SK-N-SH treated with all-trans-retinoic acid at 6 μM for 48 hours (cell line): ENCODE measurements at regions not wholly inside any gene's neighbourhood (a gene's known extent, or its start where the extent isn't known, plus 50 kb on each side); places are given as distances from the start of the nearest gene placed in this dataset.

Experiments used
- ATAC-seq: fragments of 200-7000 bp; cut with Tn5 transposase; 3 replicates; pipeline ENCODE4 v1.9.1; 2020; ENCODE audit warnings: mild to moderate bottlenecking, moderate library complexity
- ARNTL ChIP-seq: fragments of 450-650 bp; formaldehyde crosslinking; IDR thresholded peaks from 2 replicates; pipeline ENCODE4 v1.5.0; 2020; ENCODE audit warnings: low read depth, mild to moderate bottlenecking, moderate library complexity, borderline replicate concordance
- BACH2 ChIP-seq: fragments of 250-450 bp; sonication (Bioruptor Pico); IDR thresholded peaks from 2 replicates; pipeline ENCODE4 v1.9.0; 2021; ENCODE audit warnings: mild to moderate bottlenecking, borderline replicate concordance
- CSDC2 ChIP-seq: fragments of 250-450 bp; sonication (Bioruptor Pico); IDR thresholded peaks from 2 replicates; pipeline ENCODE4 v1.5.0; 2020; ENCODE audit warnings: mild to moderate bottlenecking, moderate library complexity
- ESRRG ChIP-seq: fragments of 250-450 bp; sonication (Bioruptor Pico); IDR thresholded peaks from 2 replicates; pipeline ENCODE4 v1.6.1; 2021; ENCODE audit warnings: mild to moderate bottlenecking
- GLIS3 ChIP-seq: fragments of 250-450 bp; sonication (Bioruptor Pico); IDR thresholded peaks from 2 replicates; pipeline ENCODE4 v1.5.0; 2020; ENCODE audit warnings: mild to moderate bottlenecking, moderate library complexity
- ISL1 ChIP-seq: fragments of 250-450 bp; sonication (Bioruptor Pico); IDR thresholded peaks from 2 replicates; pipeline ENCODE4 v2.1.2; 2022; ENCODE audit warnings: mild to moderate bottlenecking, moderate library complexity
- OSR1 ChIP-seq: fragments of 250-450 bp; sonication (Bioruptor Pico); IDR thresholded peaks from 2 replicates; pipeline ENCODE4 v1.8.0; 2022; ENCODE audit warnings: moderate library complexity, mild to moderate bottlenecking, inconsistent platforms
- PPARA ChIP-seq: fragments of 250-450 bp; sonication (Bioruptor Pico); IDR thresholded peaks from 2 replicates; pipeline ENCODE4 v1.5.0; 2020; ENCODE audit warnings: mild to moderate bottlenecking, borderline replicate concordance
- RARB ChIP-seq: fragments of 250-450 bp; sonication (Bioruptor Pico); IDR thresholded peaks from 2 replicates; pipeline ENCODE4 v1.8.0; 2021; ENCODE audit warnings: mild to moderate bottlenecking, moderate library complexity
- SNAI2 ChIP-seq: fragments of 250-450 bp; sonication (Bioruptor Pico); IDR thresholded peaks from 2 replicates; pipeline ENCODE4 v1.5.0; 2020; ENCODE audit warnings: mild to moderate bottlenecking, moderate library complexity
- TCF4 ChIP-seq: fragments of 250-450 bp; sonication (Bioruptor Pico); IDR thresholded peaks from 2 replicates; pipeline ENCODE4 v1.8.0; 2021; ENCODE audit warnings: mild to moderate bottlenecking, moderate library complexity, borderline replicate concordance
- TOX ChIP-seq: fragments of 250-450 bp; sonication (Bioruptor Pico); IDR thresholded peaks from 2 replicates; pipeline ENCODE4 v1.8.0; 2021; ENCODE audit warnings: mild to moderate bottlenecking, moderate library complexity, borderline replicate concordance
- ZC3H10 ChIP-seq: fragments of 250-450 bp; sonication (Bioruptor Pico); IDR thresholded peaks from 2 replicates; pipeline ENCODE4 v1.5.1; 2021; ENCODE audit warnings: mild to moderate bottlenecking, moderate library complexity
- ZFP3 ChIP-seq: fragments of 250-450 bp; sonication (Bioruptor Pico); IDR thresholded peaks from 2 replicates; pipeline ENCODE4 v1.5.0; 2020; ENCODE audit warnings: mild to moderate bottlenecking, moderate library complexity
- ZNF565 ChIP-seq: fragments of 450-650 bp; formaldehyde crosslinking; conservative IDR thresholded peaks from 2 replicates; pipeline ENCODE4 v1.5.0; 2020; ENCODE audit warnings: low read depth, mild to moderate bottlenecking, moderate library complexity
- ZNF70 ChIP-seq: fragments of 450-650 bp; formaldehyde crosslinking; IDR thresholded peaks from 2 replicates; pipeline ENCODE4 v1.5.0; 2020; ENCODE audit warnings: mild to moderate bottlenecking, moderate library complexity
- ZNF8 ChIP-seq: fragments of 450-650 bp; formaldehyde crosslinking; IDR thresholded peaks from 2 replicates; pipeline ENCODE4 v1.5.0; 2020; ENCODE audit warnings: mild to moderate bottlenecking, moderate library complexity
- TF ChIP-seq, protein P1 (sequence below): fragments of 250-450 bp; sonication (Bioruptor Pico); IDR thresholded peaks from 2 replicates; pipeline ENCODE4 v1.5.1; 2021; ENCODE audit warnings: mild to moderate bottlenecking, moderate library complexity
- TF ChIP-seq, protein P2 (sequence below): fragments of 250-450 bp; sonication (Bioruptor Pico); IDR thresholded peaks from 2 replicates; pipeline ENCODE4 v1.8.0; 2020; ENCODE audit warnings: mild to moderate bottlenecking, moderate library complexity, borderline replicate concordance
- TF ChIP-seq, protein P3 (sequence below): fragments of 250-450 bp; sonication (Bioruptor Pico); IDR thresholded peaks from 2 replicates; pipeline ENCODE4 v1.5.1; 2020; ENCODE audit warnings: low read depth, mild to moderate bottlenecking, moderate library complexity
- TF ChIP-seq, protein P4 (sequence below): fragments of 250-450 bp; sonication (Bioruptor Pico); IDR thresholded peaks from 2 replicates; pipeline ENCODE4 v1.8.0; 2021; ENCODE audit warnings: low read depth, mild to moderate bottlenecking, moderate library complexity, borderline replicate concordance

DNA sequence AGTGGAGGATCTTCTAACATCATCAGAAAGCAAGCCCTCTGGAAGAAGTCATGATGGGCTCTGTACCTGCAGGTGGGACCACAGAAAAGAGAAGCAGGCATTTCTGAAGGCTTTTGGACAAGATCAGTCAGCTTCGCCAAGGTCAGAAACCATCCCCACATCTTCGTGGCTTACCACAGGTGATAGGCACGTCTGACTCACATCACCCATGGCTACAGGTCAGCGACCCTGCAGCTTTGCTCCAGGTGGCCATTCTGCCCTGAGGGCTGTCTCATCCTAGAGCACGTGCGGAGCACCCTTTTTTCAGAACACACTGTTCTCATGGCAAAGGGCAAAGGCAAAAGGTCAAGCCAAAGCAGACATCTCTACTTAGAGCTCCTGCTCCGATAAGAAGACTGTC is 518.9 kb upstream of the ADARB2 start:
- no peak for ATAC-seq
- TF ChIP-seq ZC3H10 (CRISPR knock-in tag) (no peak), ZFP3 (CRISPR knock-in tag) (no peak), ZNF8 (no peak), BACH2 (no peak), ESRRG (CRISPR knock-in tag) (no peak), RARB (CRISPR knock-in tag) (no peak), GLIS3 (CRISPR knock-in tag) (no peak)
- TF ChIP-seq, protein P1, sequence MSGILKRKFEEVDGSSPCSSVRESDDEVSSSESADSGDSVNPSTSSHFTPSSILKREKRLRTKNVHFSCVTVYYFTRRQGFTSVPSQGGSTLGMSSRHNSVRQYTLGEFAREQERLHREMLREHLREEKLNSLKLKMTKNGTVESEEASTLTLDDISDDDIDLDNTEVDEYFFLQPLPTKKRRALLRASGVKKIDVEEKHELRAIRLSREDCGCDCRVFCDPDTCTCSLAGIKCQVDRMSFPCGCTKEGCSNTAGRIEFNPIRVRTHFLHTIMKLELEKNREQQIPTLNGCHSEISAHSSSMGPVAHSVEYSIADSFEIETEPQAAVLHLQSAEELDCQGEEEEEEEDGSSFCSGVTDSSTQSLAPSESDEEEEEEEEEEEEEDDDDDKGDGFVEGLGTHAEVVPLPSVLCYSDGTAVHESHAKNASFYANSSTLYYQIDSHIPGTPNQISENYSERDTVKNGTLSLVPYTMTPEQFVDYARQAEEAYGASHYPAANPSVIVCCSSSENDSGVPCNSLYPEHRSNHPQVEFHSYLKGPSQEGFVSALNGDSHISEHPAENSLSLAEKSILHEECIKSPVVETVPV, result no peak
- TF ChIP-seq, protein P2, sequence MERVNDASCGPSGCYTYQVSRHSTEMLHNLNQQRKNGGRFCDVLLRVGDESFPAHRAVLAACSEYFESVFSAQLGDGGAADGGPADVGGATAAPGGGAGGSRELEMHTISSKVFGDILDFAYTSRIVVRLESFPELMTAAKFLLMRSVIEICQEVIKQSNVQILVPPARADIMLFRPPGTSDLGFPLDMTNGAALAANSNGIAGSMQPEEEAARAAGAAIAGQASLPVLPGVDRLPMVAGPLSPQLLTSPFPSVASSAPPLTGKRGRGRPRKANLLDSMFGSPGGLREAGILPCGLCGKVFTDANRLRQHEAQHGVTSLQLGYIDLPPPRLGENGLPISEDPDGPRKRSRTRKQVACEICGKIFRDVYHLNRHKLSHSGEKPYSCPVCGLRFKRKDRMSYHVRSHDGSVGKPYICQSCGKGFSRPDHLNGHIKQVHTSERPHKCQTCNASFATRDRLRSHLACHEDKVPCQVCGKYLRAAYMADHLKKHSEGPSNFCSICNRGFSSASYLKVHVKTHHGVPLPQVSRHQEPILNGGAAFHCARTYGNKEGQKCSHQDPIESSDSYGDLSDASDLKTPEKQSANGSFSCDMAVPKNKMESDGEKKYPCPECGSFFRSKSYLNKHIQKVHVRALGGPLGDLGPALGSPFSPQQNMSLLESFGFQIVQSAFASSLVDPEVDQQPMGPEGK (CRISPR knock-in tag), result no peak
- TF ChIP-seq, protein P3, sequence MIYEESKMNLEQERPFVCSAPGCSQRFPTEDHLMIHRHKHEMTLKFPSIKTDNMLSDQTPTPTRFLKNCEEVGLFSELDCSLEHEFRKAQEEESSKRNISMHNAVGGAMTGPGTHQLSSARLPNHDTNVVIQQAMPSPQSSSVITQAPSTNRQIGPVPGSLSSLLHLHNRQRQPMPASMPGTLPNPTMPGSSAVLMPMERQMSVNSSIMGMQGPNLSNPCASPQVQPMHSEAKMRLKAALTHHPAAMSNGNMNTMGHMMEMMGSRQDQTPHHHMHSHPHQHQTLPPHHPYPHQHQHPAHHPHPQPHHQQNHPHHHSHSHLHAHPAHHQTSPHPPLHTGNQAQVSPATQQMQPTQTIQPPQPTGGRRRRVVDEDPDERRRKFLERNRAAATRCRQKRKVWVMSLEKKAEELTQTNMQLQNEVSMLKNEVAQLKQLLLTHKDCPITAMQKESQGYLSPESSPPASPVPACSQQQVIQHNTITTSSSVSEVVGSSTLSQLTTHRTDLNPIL (CRISPR knock-in tag), result no peak

DNA sequence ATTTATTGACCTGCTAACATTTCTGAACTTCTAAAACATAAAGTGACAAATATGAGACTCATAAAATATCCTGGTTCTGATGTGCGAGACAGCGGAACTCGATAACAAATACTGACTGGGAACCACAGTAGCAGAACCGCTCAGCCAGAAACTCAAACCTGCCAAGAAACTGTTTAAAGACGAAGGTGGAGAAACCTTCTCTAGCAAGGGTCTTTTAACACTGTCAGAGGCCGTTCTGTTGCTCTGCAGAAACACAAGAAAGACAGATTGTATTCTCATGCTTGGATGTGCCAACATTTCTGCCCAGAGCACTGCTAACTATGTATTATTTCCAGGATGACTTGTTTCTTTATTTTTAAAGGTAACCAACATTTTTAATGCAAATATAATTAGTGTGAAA is 514.8 kb upstream of the ADARB2 start:
- no peak for TF ChIP-seq ZC3H10 (CRISPR knock-in tag)
- no peak for TF ChIP-seq OSR1 (CRISPR knock-in tag)
- TF ChIP-seq, protein P3 (CRISPR knock-in tag), result no peak
- TF ChIP-seq BACH2, result no peak
- no peak for TF ChIP-seq CSDC2
- TF ChIP-seq GLIS3 (CRISPR knock-in tag), result no peak
- no peak for TF ChIP-seq ZNF70
- no peak for TF ChIP-seq ISL1
- no peak for TF ChIP-seq ARNTL (CRISPR knock-in tag)
- no peak for TF ChIP-seq SNAI2 (CRISPR knock-in tag)
- no peak for TF ChIP-seq ZFP3 (CRISPR knock-in tag)
- TF ChIP-seq ESRRG (CRISPR knock-in tag), result no peak
- TF ChIP-seq TCF4, result no peak
- ATAC-seq, result no peak

DNA sequence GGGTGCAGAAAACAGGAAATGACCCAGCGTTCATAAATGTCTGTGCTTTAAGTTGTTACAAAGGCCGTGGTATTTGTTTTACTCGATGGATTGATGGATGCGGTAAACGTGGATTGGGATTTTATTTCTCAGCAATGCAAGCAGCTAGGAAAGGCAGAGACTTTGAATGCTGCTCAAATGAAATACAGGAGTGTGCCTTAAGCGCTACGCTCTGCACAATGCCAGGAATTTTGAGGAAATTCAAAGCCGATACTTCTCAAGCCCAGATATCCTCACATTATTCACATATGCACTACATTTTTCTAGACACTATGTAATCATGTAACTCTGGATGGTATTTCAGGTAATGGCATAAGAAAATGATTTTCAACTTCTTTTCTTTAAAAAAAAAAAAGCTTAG is 514.3 kb upstream of the ADARB2 start:
- ATAC-seq, result no peak
- TF ChIP-seq, protein P2 (CRISPR knock-in tag), result no peak
- no peak for TF ChIP-seq ZC3H10 (CRISPR knock-in tag)
- no peak for TF ChIP-seq GLIS3 (CRISPR knock-in tag)
- TF ChIP-seq ZNF565 (CRISPR knock-in tag), result no peak
- no peak for TF ChIP-seq PPARA (CRISPR knock-in tag)
- no peak for TF ChIP-seq ISL1
- TF ChIP-seq ZFP3 (CRISPR knock-in tag), result no peak
- TF ChIP-seq, protein P4, sequence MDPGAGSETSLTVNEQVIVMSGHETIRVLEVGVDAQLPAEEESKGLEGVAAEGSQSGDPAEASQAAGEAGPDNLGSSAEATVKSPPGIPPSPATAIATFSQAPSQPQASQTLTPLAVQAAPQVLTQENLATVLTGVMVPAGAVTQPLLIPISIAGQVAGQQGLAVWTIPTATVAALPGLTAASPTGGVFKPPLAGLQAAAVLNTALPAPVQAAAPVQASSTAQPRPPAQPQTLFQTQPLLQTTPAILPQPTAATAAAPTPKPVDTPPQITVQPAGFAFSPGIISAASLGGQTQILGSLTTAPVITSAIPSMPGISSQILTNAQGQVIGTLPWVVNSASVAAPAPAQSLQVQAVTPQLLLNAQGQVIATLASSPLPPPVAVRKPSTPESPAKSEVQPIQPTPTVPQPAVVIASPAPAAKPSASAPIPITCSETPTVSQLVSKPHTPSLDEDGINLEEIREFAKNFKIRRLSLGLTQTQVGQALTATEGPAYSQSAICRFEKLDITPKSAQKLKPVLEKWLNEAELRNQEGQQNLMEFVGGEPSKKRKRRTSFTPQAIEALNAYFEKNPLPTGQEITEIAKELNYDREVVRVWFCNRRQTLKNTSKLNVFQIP, result no peak
- no peak for TF ChIP-seq CSDC2
- TF ChIP-seq ZNF8, result no peak
- TF ChIP-seq, protein P3 (CRISPR knock-in tag), result no peak
- TF ChIP-seq, protein P1, result no peak
- no peak for TF ChIP-seq TOX (CRISPR knock-in tag)
- TF ChIP-seq ESRRG (CRISPR knock-in tag), result no peak
- TF ChIP-seq RARB (CRISPR knock-in tag), result no peak
- TF ChIP-seq BACH2, result no peak
- no peak for TF ChIP-seq ZNF70
